NCI-H146 (cell line): ENCODE measurements at regions not wholly inside any gene's neighbourhood (a gene's known extent, or its start where the extent isn't known, plus 50 kb on each side); places are given as distances from the start of the nearest gene placed in this dataset.

ENCODE experiments used
- DNase-seq: peaks from one replicate; lab custom pipeline; 2025; lab: John Stamatoyannopoulos, UW

GRCh38 chr11:86193297-86194095, 51.1 kb upstream of the EED start:
- peak; percentile 94 for DNase-seq

GRCh38 chr11:86192519-86193257, 51.9 kb upstream of the EED start:
- peak; percentile 95 for DNase-seq

- DNase-seq: no peak
These were observed 52.7 kb upstream of the EED start for GRCh38 chr11:86191874-86192273.

- no peak for DNase-seq
These were observed 57.5 kb upstream of the EED start for GRCh38 chr11:86187027-86187426.

- DNase-seq: no peak
These were observed 58.2 kb upstream of the EED start for GRCh38 chr11:86186386-86186785.

- DNase-seq: no peak
These were observed 59.2 kb upstream of the EED start for GRCh38 chr11:86185381-86185750.

- no peak for DNase-seq
These were observed 59.7 kb upstream of the EED start for GRCh38 chr11:86184728-86185380.

GRCh38 chr11:86183694-86184093, 60.9 kb upstream of the EED start:
- DNase-seq: no peak

GRCh38 chr11:86182976-86183584, 61.5 kb upstream of the EED start:
- DNase-seq: peak; percentile 18

- no peak for DNase-seq
These were observed 63.2 kb upstream of the EED start for GRCh38 chr11:86181379-86181778.

GRCh38 chr11:86180851-86181250, 63.7 kb upstream of the EED start:
- DNase-seq: no peak

GRCh38 chr11:86180423-86180822, 64.1 kb upstream of the EED start:
- no peak for DNase-seq

- no peak for DNase-seq
These were observed 64.9 kb upstream of the EED start for GRCh38 chr11:86179646-86180064.

GRCh38 chr11:86177302-86177701, 67.3 kb upstream of the EED start:
- DNase-seq: no peak

- peak; percentile 28 for DNase-seq
These were observed 68.2 kb upstream of the EED start for GRCh38 chr11:86176165-86176884.

GRCh38 chr11:86175626-86176025, 68.9 kb upstream of the EED start:
- no peak for DNase-seq

GRCh38 chr11:86175191-86175590, 69.4 kb upstream of the EED start:
- DNase-seq: no peak

GRCh38 chr11:86174101-86175046, 70.2 kb upstream of the EED start:
- DNase-seq: no peak

- DNase-seq: no peak
These were observed 71.7 kb upstream of the EED start for GRCh38 chr11:86172894-86173293.

GRCh38 chr11:86171627-86172026, 72.9 kb upstream of the EED start:
- DNase-seq: no peak
